ENCODE measurements at regions not wholly inside any gene's neighbourhood (a gene's known extent, or its start where the extent isn't known, plus 50 kb on each side); places are given as distances from the start of the nearest gene placed in this dataset.

DNA sequence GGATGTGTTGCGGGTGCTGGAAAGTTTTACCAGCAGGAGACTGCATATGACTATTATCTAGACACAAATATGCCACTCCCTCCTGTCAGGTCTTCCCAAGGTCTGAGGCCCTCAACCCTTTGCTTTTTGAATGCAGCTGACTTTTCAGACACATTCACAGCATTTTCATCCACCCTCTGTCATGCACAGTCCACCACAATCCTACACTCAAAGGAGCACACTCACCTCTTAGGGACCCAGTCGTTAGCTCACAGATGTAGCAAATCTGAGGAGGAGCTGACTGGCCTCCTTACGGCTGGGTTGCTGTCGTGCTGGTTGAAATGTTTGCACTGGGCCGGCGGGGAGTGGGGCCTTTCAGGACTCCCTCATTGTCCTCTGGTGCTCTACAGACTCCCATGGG lies 479.4 kb downstream of the IRS2 start:
- no peaks in the 10 kb centered on the region for H3K27me3 ChIP-seq (ENCODE audit: control insufficient read depth, insufficient read depth, low read length)
- DNase-seq (ENCODE audit: low read depth in 4 of 6, low spot score in 6 of 6): no peak
- no peaks in the 10 kb centered on the region for H3K9me3 ChIP-seq (ENCODE audit: control insufficient read depth, insufficient read depth, low read length)
- H3K4me1 ChIP-seq (ENCODE audit: control insufficient read depth, insufficient read depth, low read length): no peaks in the 10 kb centered on the region
- H3K36me3 ChIP-seq (ENCODE audit: control insufficient read depth, insufficient read depth, low read length): no peaks in the 10 kb centered on the region
- H3K27ac ChIP-seq (ENCODE audit: low read depth, low read length): no peak overlapping the region
- WGBS (ENCODE audit: insufficient coverage): 85% methylated on average over 6 of the region's 6 CpGs
- H3K4me3 ChIP-seq (ENCODE audit: low read depth, low read length): no peak overlapping the region

DNA sequence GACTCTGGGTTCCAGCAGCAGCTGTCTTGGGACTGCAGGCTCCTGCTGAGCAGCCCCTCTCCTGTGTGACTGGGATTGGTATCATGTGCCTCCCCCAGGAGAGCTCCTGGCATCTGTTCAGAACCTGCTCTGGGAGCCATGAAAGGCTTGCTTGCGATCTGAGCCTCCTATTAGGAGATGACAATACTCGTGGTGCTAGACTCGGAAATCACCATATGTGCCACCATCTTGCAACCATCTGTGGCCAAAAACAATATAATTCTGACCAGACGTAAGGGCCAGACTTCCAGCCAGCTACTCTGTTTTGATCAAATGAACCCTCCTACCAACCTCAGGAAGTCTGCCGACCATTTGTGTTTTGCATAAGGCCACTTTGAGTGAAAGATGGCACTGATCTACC lies 484.7 kb downstream of the IRS2 start:
- DNase-seq (ENCODE audit: low read depth in 4 of 6, low spot score in 6 of 6): peak in 2 of 6 donors; percentile 29 to 53
- H3K4me3 ChIP-seq (ENCODE audit: low read depth, low read length): no peak overlapping the region
- no peak overlapping the region for H3K27ac ChIP-seq (ENCODE audit: low read depth, low read length)
- peaks cover 3% of the 10 kb centered on the region for H3K4me1 ChIP-seq (ENCODE audit: control insufficient read depth, insufficient read depth, low read length)
- no peaks in the 10 kb centered on the region for H3K9me3 ChIP-seq (ENCODE audit: control insufficient read depth, insufficient read depth, low read length)
- WGBS (ENCODE audit: insufficient coverage): 49% methylated on average over 5 of the region's 5 CpGs
- no peaks in the 10 kb centered on the region for H3K36me3 ChIP-seq (ENCODE audit: control insufficient read depth, insufficient read depth, low read length)
- no peaks in the 10 kb centered on the region for H3K27me3 ChIP-seq (ENCODE audit: control insufficient read depth, insufficient read depth, low read length)

DNA sequence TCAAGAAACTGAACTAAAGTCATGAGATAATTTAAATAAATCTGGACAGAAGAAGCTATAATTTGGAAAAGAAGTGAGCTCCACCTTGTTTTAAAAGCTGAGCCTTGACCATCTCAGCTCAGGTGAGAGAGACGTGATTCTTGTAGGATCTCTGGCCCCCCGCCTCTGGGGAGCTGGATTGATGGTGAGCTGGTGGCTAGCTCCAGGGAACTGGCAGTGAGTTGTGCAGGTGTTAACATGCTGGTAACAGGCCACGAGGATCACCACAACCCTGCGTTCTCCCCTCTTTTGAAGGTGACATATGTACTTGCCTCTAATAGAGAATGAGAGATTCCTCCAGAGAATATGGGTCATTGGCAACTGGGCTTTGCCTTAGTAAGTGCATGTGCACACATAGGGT lies 485.1 kb downstream of the IRS2 start:
- 100% methylated on average over 2 of the region's 4 CpGs for WGBS (ENCODE audit: insufficient coverage)
- no peaks in the 10 kb centered on the region for H3K27me3 ChIP-seq (ENCODE audit: control insufficient read depth, insufficient read depth, low read length)

DNA sequence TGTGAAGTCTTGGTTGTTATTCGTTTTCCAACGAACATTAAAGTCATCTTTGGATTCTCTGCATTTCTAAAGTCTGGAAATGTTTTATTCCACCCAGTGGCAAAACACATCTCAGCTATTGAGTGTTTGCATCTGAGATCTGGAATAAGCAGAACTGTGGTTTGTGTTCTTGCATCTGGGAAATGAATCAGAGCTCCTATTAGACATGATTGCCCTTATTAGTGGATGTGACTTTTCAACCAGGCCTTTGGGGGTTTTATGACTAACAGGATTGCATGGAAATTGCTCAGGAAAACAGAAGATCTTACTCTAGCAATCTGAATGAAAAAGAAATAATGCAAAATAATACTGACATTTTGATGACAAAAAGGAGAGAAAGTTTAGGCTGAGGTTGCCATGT lies 488.8 kb downstream of the IRS2 start:
- no peaks in the 10 kb centered on the region for H3K36me3 ChIP-seq (ENCODE audit: control insufficient read depth, insufficient read depth, low read length)
- DNase-seq (ENCODE audit: low read depth in 4 of 6, low spot score in 6 of 6): no peak
- no peak overlapping the region for H3K4me3 ChIP-seq (ENCODE audit: low read depth, low read length)
- no peak overlapping the region for H3K27ac ChIP-seq (ENCODE audit: low read depth, low read length)
- H3K4me1 ChIP-seq (ENCODE audit: control insufficient read depth, insufficient read depth, low read length): peaks cover 3% of the 10 kb centered on the region
- no peaks in the 10 kb centered on the region for H3K9me3 ChIP-seq (ENCODE audit: control insufficient read depth, insufficient read depth, low read length)
- no peaks in the 10 kb centered on the region for H3K27me3 ChIP-seq (ENCODE audit: control insufficient read depth, insufficient read depth, low read length)
- no CpG with 5 or more reads among the region's 2 CpGs for WGBS (ENCODE audit: insufficient coverage)

More for the DNA sequence above, 485.1 kb downstream of the IRS2 start:
- Histone ChIP-seq H3K9me3 (ENCODE audit: control insufficient read depth, insufficient read depth, low read length) (no peaks in the 10 kb centered on the region), H3K4me1 (ENCODE audit: control insufficient read depth, insufficient read depth, low read length) (peaks cover 3% of the 10 kb centered on the region), H3K36me3 (ENCODE audit: control insufficient read depth, insufficient read depth, low read length) (no peaks in the 10 kb centered on the region), H3K27ac (ENCODE audit: low read depth, low read length) (no peak overlapping the region), H3K4me3 (ENCODE audit: low read depth, low read length) (no peak overlapping the region)
- no peak for DNase-seq (ENCODE audit: low read depth in 4 of 6, low spot score in 6 of 6)

DNA sequence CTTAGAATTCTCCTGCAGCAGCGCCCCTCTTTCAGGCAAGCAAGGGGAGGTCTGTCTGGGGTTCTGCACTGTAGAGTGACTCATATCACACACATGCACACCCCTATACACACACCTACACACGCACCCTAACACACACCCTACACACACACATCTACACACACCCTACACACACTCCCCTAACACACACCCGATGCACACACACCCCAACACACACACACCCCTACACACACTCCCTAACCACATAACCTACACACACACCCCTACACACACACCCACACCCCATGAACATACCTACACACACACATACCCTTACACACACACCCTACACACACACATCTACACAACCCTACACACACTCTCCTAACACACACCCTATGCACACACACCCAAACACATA lies 493.2 kb downstream of the IRS2 start:
- Histone ChIP-seq H3K4me1 (ENCODE audit: control insufficient read depth, insufficient read depth, low read length) (peaks cover 6% of the 10 kb centered on the region), H3K27ac (ENCODE audit: low read depth, low read length) (no peak overlapping the region), H3K27me3 (ENCODE audit: control insufficient read depth, insufficient read depth, low read length) (no peaks in the 10 kb centered on the region), H3K9me3 (ENCODE audit: control insufficient read depth, insufficient read depth, low read length) (no peaks in the 10 kb centered on the region), H3K4me3 (ENCODE audit: low read depth, low read length) (no peak overlapping the region), H3K36me3 (ENCODE audit: control insufficient read depth, insufficient read depth, low read length) (no peaks in the 10 kb centered on the region)
- WGBS (ENCODE audit: insufficient coverage): 100% methylated on average over 2 of the region's 3 CpGs
- no peak for DNase-seq (ENCODE audit: low read depth in 4 of 6, low spot score in 6 of 6)

DNA sequence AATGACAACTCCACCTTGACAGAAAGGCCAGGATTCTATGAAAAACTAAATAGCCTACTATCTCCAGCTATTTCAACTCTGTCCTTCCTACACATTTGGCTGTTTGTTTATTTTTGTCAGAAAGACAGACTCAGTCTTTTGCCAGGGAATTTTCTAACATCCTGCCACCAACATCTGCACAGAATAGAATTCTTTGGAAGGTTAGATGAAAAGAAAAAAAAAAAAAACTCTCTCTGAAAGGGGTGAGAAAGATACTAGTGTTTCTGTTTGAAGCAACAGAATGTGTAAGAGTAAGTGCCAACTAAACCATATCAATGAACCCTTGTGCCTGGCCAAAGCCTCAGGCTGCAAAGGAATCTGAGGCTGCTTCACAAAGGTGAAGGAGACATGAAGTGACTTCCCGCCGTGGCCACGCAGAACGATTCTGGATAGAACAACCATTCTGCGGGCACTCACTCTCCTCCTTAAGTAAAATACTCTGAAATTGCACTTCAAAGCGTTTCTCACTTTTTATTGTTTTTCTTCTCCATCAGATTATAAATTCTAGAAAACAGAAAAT lies 498.2 kb downstream of the IRS2 start:
- no peaks in the 10 kb centered on the region for H3K9me3 ChIP-seq (ENCODE audit: control insufficient read depth, insufficient read depth, low read length)
- no peak overlapping the region for H3K27ac ChIP-seq (ENCODE audit: low read depth, low read length)
- no peaks in the 10 kb centered on the region for H3K27me3 ChIP-seq (ENCODE audit: control insufficient read depth, insufficient read depth, low read length)
- no peak overlapping the region for H3K4me3 ChIP-seq (ENCODE audit: low read depth, low read length)
- DNase-seq (ENCODE audit: low read depth in 4 of 6, low spot score in 6 of 6): peak in 2 of 6 donors; percentile 43 to 46
- WGBS (ENCODE audit: insufficient coverage): 92% methylated on average over 3 of the region's 6 CpGs
- H3K36me3 ChIP-seq (ENCODE audit: control insufficient read depth, insufficient read depth, low read length): no peaks in the 10 kb centered on the region
- peaks cover 6% of the 10 kb centered on the region for H3K4me1 ChIP-seq (ENCODE audit: control insufficient read depth, insufficient read depth, low read length)

DNA sequence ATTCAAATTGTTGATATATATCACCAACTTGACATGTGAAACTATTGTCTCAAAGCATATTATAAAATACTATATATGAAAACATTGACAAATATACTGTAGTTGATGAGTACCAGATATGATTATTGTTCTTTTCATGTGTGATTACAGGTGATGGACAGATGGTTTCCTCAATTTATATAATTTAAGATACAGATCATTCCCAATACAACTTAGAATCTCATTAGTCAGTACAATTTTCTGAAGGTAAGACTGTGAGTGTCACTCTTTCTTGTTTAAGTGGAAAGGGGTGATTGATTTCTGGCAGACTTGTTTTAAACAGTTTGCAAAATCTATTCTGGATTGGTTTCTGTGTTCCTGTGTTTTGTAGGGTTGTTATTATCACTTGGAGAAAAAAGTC lies 498.8 kb downstream of the IRS2 start:
- peaks cover 6% of the 10 kb centered on the region for H3K4me1 ChIP-seq (ENCODE audit: control insufficient read depth, insufficient read depth, low read length)
- no peaks in the 10 kb centered on the region for H3K36me3 ChIP-seq (ENCODE audit: control insufficient read depth, insufficient read depth, low read length)
- no peaks in the 10 kb centered on the region for H3K9me3 ChIP-seq (ENCODE audit: control insufficient read depth, insufficient read depth, low read length)
- H3K27ac ChIP-seq (ENCODE audit: low read depth, low read length): no peak overlapping the region
- no peak overlapping the region for H3K4me3 ChIP-seq (ENCODE audit: low read depth, low read length)
- no peaks in the 10 kb centered on the region for H3K27me3 ChIP-seq (ENCODE audit: control insufficient read depth, insufficient read depth, low read length)
- DNase-seq (ENCODE audit: low read depth in 4 of 6, low spot score in 6 of 6): no peak

DNA sequence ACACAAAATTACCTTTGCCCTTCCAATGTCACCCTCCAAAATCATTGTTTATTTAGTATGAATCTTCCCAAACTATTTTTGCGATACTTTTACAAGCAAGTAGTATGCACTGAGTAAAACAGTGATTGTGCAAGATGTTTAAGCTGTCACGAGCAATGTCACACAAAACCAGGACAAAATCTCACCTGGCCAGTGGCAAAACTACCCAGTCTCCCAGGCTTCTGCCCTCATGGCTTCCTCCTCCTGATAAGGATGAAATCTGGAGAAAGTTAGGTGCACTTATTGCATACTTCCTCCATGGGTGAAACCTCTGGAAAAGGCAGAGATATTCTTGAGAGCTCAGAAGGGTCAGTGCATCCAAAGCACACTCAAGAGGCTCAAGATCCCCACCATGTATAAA lies 500.8 kb downstream of the IRS2 start:
- H3K4me3 ChIP-seq (ENCODE audit: low read depth, low read length): no peak overlapping the region
- no peaks in the 10 kb centered on the region for H3K27me3 ChIP-seq (ENCODE audit: control insufficient read depth, insufficient read depth, low read length)
- H3K36me3 ChIP-seq (ENCODE audit: control insufficient read depth, insufficient read depth, low read length): no peaks in the 10 kb centered on the region
- DNase-seq (ENCODE audit: low read depth in 4 of 6, low spot score in 6 of 6): no peak
- peaks cover 3% of the 10 kb centered on the region for H3K9me3 ChIP-seq (ENCODE audit: control insufficient read depth, insufficient read depth, low read length)
- no CpG with 5 or more reads among the region's 2 CpGs for WGBS (ENCODE audit: insufficient coverage)
- H3K27ac ChIP-seq (ENCODE audit: low read depth, low read length): no peak overlapping the region
- peaks cover 10% of the 10 kb centered on the region for H3K4me1 ChIP-seq (ENCODE audit: control insufficient read depth, insufficient read depth, low read length)

DNA sequence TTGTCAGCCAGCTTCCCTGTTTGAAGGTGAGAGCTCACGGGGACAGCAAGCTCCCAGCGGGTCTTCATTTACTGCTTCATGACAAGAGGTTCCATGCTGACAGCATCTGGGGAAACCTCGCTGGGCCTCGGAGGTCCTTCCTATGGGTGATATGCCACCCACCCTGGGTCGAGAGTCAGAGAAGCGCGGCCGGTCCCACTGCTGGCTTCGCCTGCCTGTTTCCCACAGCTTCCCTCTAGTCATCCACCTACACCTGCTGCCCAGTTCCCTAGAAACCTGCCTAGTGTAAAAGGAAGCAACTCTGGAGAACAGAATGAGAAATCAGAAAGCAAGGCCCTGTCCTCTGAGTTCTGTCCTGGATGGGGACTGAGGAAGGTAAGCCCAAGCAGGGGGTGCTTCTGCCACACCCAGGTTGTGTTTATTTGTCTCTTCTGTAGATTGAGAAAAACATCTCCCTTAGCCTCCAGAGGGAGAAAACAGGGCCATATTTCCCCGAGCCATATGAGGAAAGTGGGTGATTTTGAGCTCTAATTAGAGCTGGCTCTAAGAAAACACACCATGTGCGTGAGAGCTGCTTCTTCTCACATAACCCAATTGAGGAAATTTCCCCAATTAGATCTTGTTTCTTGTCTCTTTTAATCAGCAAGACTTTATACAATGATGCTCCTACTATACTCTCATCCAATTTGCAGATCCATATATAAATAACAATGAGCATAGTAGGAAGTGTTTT lies 504.3 kb downstream of the IRS2 start:
- Histone ChIP-seq H3K9me3 (ENCODE audit: control insufficient read depth, insufficient read depth, low read length) (peaks cover 3% of the 10 kb centered on the region), H3K4me3 (ENCODE audit: low read depth, low read length) (no peak overlapping the region), H3K36me3 (ENCODE audit: control insufficient read depth, insufficient read depth, low read length) (no peaks in the 10 kb centered on the region), H3K27ac (ENCODE audit: low read depth, low read length) (no peak overlapping the region), H3K4me1 (ENCODE audit: control insufficient read depth, insufficient read depth, low read length) (peaks cover 4% of the 10 kb centered on the region), H3K27me3 (ENCODE audit: control insufficient read depth, insufficient read depth, low read length) (no peaks in the 10 kb centered on the region)
- 73% methylated on average over 9 of the region's 11 CpGs for WGBS (ENCODE audit: insufficient coverage)
- DNase-seq (ENCODE audit: low read depth in 4 of 6, low spot score in 6 of 6): peak in 1 of 6 donors; percentile 70
